ENCODE measurements at regions not wholly inside any gene's neighbourhood (a gene's known extent, or its start where the extent isn't known, plus 50 kb on each side); places are given as distances from the start of the nearest gene placed in this dataset.

- no peak for TF ChIP-seq CTCF (IDR thresholded peaks at IDR 0.05)
- no peak for TF ChIP-seq POLR2A (IDR thresholded peaks at IDR 0.05)
Measured at GRCh38 chr2:234308813-234309195, 188.1 kb downstream of the ARL4C start.

All from thyroid gland (tissue), 4 donors.